Type B pancreatic cell (in vitro differentiated cells): ENCODE measurements at regions not wholly inside any gene's neighbourhood (a gene's known extent, or its start where the extent isn't known, plus 50 kb on each side); places are given as distances from the start of the nearest gene placed in this dataset.

Experiments
- DNase-seq: peaks from one replicate; pipeline ENCODE4 v3.0.0; 2021; ENCODE audit warnings: mixed read lengths; ENCODE audit not compliant: unreplicated experiment; ENCODE audit errors: extremely low spot score
- H3K27ac Mint-ChIP-seq: 2 replicates; pipeline ENCODE4 v1.8.0; 2021; ENCODE audit warnings: mild to moderate bottlenecking, mixed read lengths
- H3K27me3 Mint-ChIP-seq: 2 replicates; pipeline ENCODE4 v1.8.0; 2021; ENCODE audit warnings: mixed read lengths
- H3K36me3 Mint-ChIP-seq: 2 replicates; pipeline ENCODE4 v1.8.0; 2021; ENCODE audit warnings: mixed read lengths
- H3K4me1 Mint-ChIP-seq: one replicate; pipeline ENCODE4 v1.8.0; 2021; ENCODE audit warnings: mixed read lengths; ENCODE audit not compliant: unreplicated experiment
- H3K4me3 Mint-ChIP-seq: 2 replicates; pipeline ENCODE4 v1.8.0; 2021; ENCODE audit warnings: mild to moderate bottlenecking, mixed read lengths
- H3K9me3 Mint-ChIP-seq: 2 replicates; pipeline ENCODE4 v1.8.0; 2021; ENCODE audit warnings: mixed read lengths
- CTCF ChIP-seq: fragments of 200-600 bp; sonication (generic); conservative IDR thresholded peaks from 2 replicates; pipeline ENCODE4 v1.5.0; 2021; ENCODE audit warnings: antibody characterized with exemption, mild to moderate bottlenecking

GRCh38 chr5:156037151-156037909 is 289.6 kb upstream of the SGCD start:
- Mint-ChIP-seq H3K4me1 (peaks cover 15% of the 10 kb centered on the region), H3K4me3 (no peak overlapping the region), H3K9me3 (no peaks in the 10 kb centered on the region), H3K36me3 (no peaks in the 10 kb centered on the region), H3K27me3 (no peaks in the 10 kb centered on the region), H3K27ac (no peak overlapping the region)
- no peak for DNase-seq
- TF ChIP-seq CTCF: no peak

- DNase-seq: no peak
- H3K4me3 Mint-ChIP-seq: no peak overlapping the region
- peaks cover 2% of the 10 kb centered on the region for H3K27me3 Mint-ChIP-seq
- no peak overlapping the region for H3K27ac Mint-ChIP-seq
- TF ChIP-seq CTCF: no peak
- H3K36me3 Mint-ChIP-seq: no peaks in the 10 kb centered on the region
- peaks cover 4% of the 10 kb centered on the region for H3K4me1 Mint-ChIP-seq
- H3K9me3 Mint-ChIP-seq: peaks cover 8% of the 10 kb centered on the region
Observed at GRCh38 chr5:156042726-156043125, 284.2 kb upstream of the SGCD start.

GRCh38 chr5:156043351-156043750 is 283.6 kb upstream of the SGCD start:
- Mint-ChIP-seq H3K36me3 (no peaks in the 10 kb centered on the region), H3K27me3 (peaks cover 2% of the 10 kb centered on the region), H3K27ac (no peak overlapping the region), H3K9me3 (peaks cover 8% of the 10 kb centered on the region), H3K4me3 (no peak overlapping the region), H3K4me1 (no peaks in the 10 kb centered on the region)
- TF ChIP-seq CTCF: no peak
- no peak for DNase-seq

GRCh38 chr5:156051972-156052371 is 275.0 kb upstream of the SGCD start:
- Mint-ChIP-seq H3K4me3 (no peak overlapping the region), H3K4me1 (peaks cover 5% of the 10 kb centered on the region), H3K27me3 (no peaks in the 10 kb centered on the region), H3K9me3 (peaks cover 5% of the 10 kb centered on the region), H3K27ac (no peak overlapping the region), H3K36me3 (no peaks in the 10 kb centered on the region)
- TF ChIP-seq CTCF: no peak
- no peak for DNase-seq

GRCh38 chr5:156052656-156053055 is 274.3 kb upstream of the SGCD start:
- TF ChIP-seq CTCF: no peak
- Mint-ChIP-seq H3K4me1 (peaks cover 5% of the 10 kb centered on the region), H3K27me3 (no peaks in the 10 kb centered on the region), H3K27ac (no peak overlapping the region), H3K36me3 (no peaks in the 10 kb centered on the region), H3K4me3 (no peak overlapping the region), H3K9me3 (peaks cover 5% of the 10 kb centered on the region)
- no peak for DNase-seq
